AG10803 (cell line): ENCODE measurements at regions not wholly inside any gene's neighbourhood (a gene's known extent, or its start where the extent isn't known, plus 50 kb on each side); places are given as distances from the start of the nearest gene placed in this dataset.
"Not testable (repeated sequence)": the region's sequence is repeated elsewhere in the genome, so short reads cannot be mapped to it uniquely, and the experiment has no call there.

Experiments used
- DNase-seq: peaks from one replicate; pipeline ENCODE4 v3.0.0; 2010; ENCODE audit warnings: low read depth
- H3K4me3 ChIP-seq: 2 replicates; pipeline ENCODE4 v1.5.1; 2011; ENCODE audit warnings: mild to moderate bottlenecking, low read length, control low read depth
- CTCF ChIP-seq: conservative IDR thresholded peaks from 2 replicates; pipeline ENCODE4 v1.5.1; 2011; ENCODE audit warnings: mild to moderate bottlenecking, low read length, control low read depth, inconsistent platforms

DNA sequence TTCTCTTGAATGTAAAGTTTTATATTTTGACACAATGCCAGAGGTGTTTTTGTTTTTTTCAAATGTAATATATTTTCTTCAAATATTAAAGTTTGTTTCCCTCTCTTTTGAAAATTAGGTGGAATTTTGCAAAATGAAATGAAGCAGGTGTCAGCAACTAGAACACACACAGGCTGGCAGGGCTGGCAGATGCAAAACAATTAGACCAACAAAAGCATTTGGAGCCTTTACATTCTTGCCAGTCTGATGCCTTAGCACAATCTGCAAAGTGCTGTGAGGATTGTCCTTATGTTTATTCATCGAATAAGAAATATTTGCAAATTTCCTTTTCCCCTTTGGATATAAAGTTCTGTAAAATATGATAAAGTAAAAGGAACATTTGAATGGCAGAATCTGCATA lies 1063.9 kb downstream of the CDH9 start:
- no peak for TF ChIP-seq CTCF
- no peak for DNase-seq
- no peak overlapping the region for H3K4me3 ChIP-seq

- no peak for DNase-seq
- no peak for TF ChIP-seq CTCF
- no peak overlapping the region for H3K4me3 ChIP-seq
These were observed 1067.4 kb downstream of the CDH9 start for GRCh38 chr5:25970906-25971489.

DNA sequence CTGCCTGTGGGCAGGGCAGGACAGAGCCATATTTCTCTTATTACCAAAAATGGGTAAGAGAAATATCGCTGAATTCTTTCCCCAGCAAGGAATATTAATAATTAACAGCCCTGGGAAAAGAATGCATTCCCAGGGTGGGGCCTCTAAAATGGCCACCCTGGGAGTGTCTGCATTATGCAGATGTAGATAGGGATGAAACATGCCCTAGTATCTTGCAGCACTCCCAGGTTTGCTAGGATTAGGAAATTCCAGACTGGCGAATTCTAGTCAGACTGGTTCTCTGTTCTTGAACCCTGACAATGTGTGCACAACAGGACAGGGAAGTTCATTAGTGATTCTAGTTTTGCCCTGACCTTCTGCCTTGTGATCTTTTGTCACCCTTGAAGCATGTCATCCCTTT lies 1069.3 kb downstream of the CDH9 start:
- DNase-seq, H3K4me3 ChIP-seq: not testable (repeated sequence)

GRCh38 chr5:25964009-25964372 lies 1074.4 kb downstream of the CDH9 start:
- DNase-seq = no peak
- no peak overlapping the region for H3K4me3 ChIP-seq
- no peak for TF ChIP-seq CTCF

DNA sequence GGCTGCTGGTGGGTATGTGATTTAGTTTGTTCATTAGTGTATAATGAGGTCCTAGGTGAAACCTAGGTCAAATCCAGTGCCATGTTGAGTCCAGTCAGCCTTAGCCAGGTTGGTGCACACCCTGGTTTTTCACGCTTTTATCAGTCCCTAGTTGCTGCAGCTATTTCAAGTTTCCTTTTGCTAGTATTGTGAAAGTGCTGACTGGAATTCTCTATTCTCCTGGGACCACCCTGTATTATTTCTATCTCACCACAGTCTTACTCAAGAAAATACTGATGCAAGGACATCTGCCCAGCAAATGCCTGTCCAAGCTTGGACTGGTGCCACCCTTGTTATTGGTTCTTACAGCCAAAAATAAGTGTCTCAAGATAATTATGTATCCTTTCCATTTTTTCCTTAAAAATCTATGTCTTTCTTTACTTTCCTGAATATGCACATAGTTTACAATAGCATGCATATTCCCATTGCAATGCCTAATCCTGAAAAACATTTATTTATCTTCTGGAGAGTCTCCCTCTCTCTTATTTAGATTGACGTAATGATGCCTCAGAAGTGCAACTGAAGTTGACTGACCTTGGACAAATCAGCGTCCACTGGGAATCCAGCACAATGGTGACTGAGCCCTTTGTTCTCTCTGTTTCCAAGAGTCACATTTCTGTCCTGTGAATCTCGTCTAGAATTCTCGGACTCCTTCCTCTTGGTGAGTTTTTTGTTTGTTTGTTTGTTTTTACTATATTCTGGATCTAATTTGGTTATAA lies 1075.0 kb downstream of the CDH9 start:
- no peak for DNase-seq
- TF ChIP-seq CTCF = no peak
- H3K4me3 ChIP-seq = no peak overlapping the region

DNA sequence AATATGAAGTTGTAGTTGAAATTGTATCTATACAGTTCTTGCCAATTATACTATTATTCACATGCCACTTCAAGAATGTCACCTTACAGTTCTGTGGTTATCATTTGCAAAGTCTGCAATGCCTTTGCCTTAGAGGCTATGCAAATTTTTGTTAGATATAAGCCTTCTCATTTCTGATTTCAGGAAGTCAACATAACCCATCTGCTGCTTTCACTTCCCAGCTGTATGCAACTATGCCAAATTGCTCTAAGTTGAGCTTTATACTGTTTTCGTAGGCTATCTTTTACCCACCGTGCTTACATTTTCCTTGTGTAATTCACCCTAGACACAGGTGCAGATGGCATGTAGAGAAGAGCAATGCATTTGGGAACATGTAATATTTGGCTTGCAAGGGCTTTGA lies 1083.0 kb downstream of the CDH9 start:
- no peak for TF ChIP-seq CTCF
- DNase-seq = no peak
- no peak overlapping the region for H3K4me3 ChIP-seq

- TF ChIP-seq CTCF = no peak
- no peak overlapping the region for H3K4me3 ChIP-seq
- DNase-seq = no peak
These were observed 1087.7 kb downstream of the CDH9 start for GRCh38 chr5:25950681-25951080.
